HG03103 (cell line): ENCODE measurements at regions not wholly inside any gene's neighbourhood (a gene's known extent, or its start where the extent isn't known, plus 50 kb on each side); places are given as distances from the start of the nearest gene placed in this dataset.

Experiments
- ATAC-seq: cut with Tn5 transposase; IDR thresholded peaks from one replicate; pipeline ENCODE4 v1.9.1; 2021; ENCODE audit warnings: low read depth; ENCODE audit not compliant: unreplicated experiment

DNA sequence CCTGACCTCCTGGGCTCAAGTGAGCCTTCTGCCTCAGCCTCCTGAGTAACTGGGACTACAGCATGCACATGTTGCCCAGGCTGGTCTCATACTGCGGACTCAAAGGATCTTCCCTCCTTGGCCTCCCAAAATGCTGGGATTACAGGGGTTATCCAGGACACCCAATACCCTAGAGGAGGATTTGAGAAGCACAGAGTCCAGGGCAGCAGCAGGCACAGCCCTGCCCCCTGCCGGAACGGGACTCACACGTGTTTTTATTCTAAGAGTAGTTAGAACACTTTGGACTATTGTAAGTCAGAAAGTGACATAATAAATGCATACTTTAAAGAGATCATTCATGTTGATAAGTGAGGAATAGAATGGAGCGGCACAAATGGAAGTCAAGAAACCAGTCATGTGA, 80.2 kb downstream of the C6orf118 start:
- ATAC-seq, result no peak

GRCh38 chr6:165227644-165228329, 81.6 kb downstream of the C6orf118 start:
- ATAC-seq, result no peak

DNA sequence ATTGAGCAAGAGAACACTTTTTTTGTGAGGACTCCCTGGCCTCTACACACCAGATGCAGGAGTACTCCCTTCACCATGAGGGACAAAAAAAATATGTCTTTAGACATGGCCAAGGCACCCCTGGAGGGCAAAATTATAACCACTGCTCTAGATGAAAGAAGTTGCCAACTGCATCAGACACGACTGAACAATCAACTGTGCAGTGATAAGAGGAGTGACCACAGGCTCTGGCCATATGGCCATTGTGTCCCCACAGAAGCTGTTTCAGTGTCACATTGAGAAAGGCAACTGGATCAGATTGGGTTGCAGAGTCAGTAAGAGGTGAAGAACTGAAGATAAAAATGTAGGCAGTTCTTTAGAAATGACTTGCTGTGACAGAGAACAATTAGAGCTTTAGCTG, 85.7 kb downstream of the C6orf118 start:
- no peak for ATAC-seq

- ATAC-seq, result no peak
These were observed 86.3 kb downstream of the C6orf118 start for GRCh38 chr6:165223101-165223500.

GRCh38 chr6:165222315-165223025, 86.9 kb downstream of the C6orf118 start:
- no peak for ATAC-seq

- ATAC-seq, result no peak
These were observed 89.4 kb downstream of the C6orf118 start for GRCh38 chr6:165220045-165220444.

GRCh38 chr6:165219629-165220028, 89.8 kb downstream of the C6orf118 start:
- ATAC-seq, result no peak

DNA sequence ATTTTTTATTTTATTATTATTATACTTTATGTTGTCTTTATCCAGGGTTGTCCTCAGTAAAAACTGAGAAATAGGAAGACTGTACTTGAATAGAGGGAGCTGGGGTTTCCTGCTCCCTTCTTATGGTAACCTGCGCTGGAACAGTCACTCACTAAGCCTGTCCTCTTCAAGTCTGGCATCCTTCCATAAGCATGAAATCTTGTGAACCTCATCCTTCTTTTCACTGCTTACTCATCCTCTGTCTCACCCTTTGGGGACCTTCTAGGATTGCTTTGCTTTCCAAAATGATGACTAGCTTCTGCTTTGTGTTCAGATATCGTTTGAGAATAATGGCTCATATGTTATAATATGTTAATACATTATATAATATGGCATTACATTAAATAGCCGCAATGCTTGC, 90.6 kb downstream of the C6orf118 start:
- ATAC-seq, result no peak

- no peak for ATAC-seq
These were observed 102.6 kb downstream of the C6orf118 start for GRCh38 chr6:165206798-165207197.

- no peak for ATAC-seq
These were observed 103.8 kb downstream of the C6orf118 start for GRCh38 chr6:165205632-165206031.

GRCh38 chr6:165204807-165205545, 104.4 kb downstream of the C6orf118 start:
- ATAC-seq, result no peak

DNA sequence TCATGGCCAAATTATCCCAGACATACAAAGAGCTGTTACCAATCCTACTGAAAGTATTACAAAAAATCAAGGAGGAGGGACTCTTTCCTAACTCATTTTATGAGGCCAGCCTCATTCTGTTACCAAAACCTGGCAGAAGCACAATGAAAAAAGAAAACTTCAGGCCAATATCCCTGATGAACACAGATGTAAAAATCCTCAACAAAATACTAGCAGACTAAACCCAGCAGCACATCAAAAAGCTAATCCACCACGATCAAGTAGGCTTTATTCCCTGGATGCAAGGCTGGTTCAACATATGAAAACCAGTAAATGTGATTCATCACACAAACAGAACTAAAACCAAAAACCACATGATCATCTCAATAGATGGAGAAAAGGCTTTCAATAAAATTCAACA, 109.2 kb downstream of the C6orf118 start:
- ATAC-seq, result no peak

DNA sequence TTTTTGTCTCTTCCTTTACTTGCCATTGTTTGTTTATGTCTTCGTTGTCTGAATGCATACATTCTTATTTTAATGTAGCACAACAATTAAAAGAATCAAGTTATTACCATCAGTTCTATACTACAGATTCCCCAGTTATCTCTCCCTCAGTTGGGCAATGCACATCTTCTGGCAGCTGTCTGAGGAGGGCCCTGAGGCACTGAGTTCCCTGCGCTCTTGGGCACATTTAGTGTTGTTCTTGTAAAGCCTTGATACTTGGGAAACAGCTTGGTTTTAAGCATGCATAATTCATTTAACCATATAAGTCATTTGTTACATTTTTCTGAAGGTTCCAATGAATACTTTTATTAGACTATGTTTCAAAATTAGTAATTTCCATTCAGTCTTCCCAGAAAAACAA, 117.9 kb downstream of the C6orf118 start:
- ATAC-seq, result no peak

GRCh38 chr6:165186441-165187205, 122.8 kb downstream of the C6orf118 start:
- ATAC-seq, result no peak

DNA sequence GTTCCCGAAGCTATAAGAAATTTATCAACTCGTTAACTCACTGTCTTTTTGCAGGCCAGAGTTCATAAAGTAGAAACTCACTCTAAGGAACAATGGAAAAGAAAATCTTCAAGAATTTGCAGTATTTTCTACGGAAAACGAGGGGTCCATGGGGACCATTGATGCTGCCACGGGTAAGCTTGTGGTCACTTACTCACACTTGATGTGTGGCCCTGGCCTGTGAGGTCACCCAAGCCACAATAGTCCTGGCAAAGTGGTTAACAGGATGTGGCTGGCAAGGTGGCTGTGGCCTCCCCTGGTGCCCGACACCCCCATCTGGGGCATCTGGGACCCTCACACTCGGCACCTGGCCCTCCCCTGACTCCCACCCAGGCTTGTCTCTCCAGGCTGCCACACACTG, 123.4 kb downstream of the C6orf118 start:
- ATAC-seq, result no peak

DNA sequence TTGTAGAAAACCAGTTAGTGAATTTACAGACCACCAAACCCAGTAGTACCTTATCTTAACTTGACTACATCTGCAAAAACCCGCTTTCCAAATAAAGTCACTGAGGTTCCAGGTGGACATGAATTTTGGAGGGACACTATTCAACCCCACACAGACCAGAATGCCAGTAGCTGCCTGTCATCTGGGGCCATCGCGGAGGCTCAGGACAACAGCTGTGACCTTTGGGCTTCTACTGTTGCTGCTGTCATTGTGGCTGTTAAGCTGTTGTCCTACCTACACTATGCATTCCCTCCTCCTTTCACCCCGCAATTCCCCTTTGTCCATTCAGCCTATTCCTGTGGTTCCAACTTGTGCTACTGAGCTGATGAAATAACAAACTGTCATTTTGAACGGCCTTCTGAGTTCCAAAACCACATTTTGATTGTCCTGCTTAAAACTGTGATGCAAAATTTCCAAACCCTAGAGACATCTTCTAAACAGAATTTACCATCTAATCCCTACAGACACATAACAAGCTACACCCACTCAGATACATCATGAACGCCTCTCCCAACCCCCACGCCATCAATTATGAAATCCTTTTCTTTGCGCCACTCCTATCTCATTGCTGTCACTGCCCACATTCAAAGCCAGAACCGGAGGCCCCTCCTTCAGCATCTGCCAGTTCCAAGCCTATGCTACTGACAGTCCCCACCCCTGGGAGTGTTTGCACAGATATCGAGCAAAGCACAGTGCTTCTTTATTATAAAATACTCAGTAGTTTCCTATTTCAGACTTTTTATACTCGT, 125.0 kb downstream of the C6orf118 start:
- ATAC-seq, result no peak

GRCh38 chr6:165183496-165184140, 125.8 kb downstream of the C6orf118 start:
- ATAC-seq, result no peak

- no peak for ATAC-seq
These were observed 126.3 kb downstream of the C6orf118 start for GRCh38 chr6:165183071-165183470.

GRCh38 chr6:165181951-165182414, 127.4 kb downstream of the C6orf118 start:
- ATAC-seq, result no peak
